ENCODE measurements at regions not wholly inside any gene's neighbourhood (a gene's known extent, or its start where the extent isn't known, plus 50 kb on each side); places are given as distances from the start of the nearest gene placed in this dataset.

- no peak for TF ChIP-seq E2F6 (IDR thresholded peaks at IDR 0.05; ENCODE audit: borderline replicate concordance, low read depth)
- no peak for TF ChIP-seq CBX8 (IDR thresholded peaks at IDR 0.05)
- no peak for TF ChIP-seq POLR2A (IDR thresholded peaks at IDR 0.05; ENCODE audit: low read length)
- no peak for TF ChIP-seq CTCF (IDR thresholded peaks at IDR 0.05)
- TF ChIP-seq MAFK (IDR thresholded peaks at IDR 0.05; ENCODE audit: partially characterized antibody), result no peak
- no peak for TF ChIP-seq JUNB (IDR thresholded peaks at IDR 0.05)
- TF ChIP-seq EP300 (IDR thresholded peaks at IDR 0.05), result no peak
- TF ChIP-seq ELK1 (IDR thresholded peaks at IDR 0.05; ENCODE audit: low read depth, low read length), result no peak
- no peak for TF ChIP-seq GATA3 (IDR thresholded peaks at IDR 0.05; ENCODE audit: borderline replicate concordance)
- TF ChIP-seq HOXA7 (CRISPR knock-in tag; IDR thresholded peaks at IDR 0.05), result no peak
Measured at GRCh38 chr2:59077026-59077725, 836.1 kb upstream of the FANCL start.

Measured in A549 (cell line).